Panc1 (cell line): ENCODE measurements at regions not wholly inside any gene's neighbourhood (a gene's known extent, or its start where the extent isn't known, plus 50 kb on each side); places are given as distances from the start of the nearest gene placed in this dataset.

Experiments used
- ATAC-seq: fragments of 200-7000 bp; cut with Tn5 transposase; 2 replicates; pipeline ENCODE4 v1.9.1; 2020; ENCODE audit warnings: mild to moderate bottlenecking, moderate library complexity
- BruUV-seq: library from RNA; stranded (reverse); fragments of 400-500 nt; replicated peaks from 2 replicates; lab custom pipeline; 2021; lab: Mats Ljungman, UMichigan
- CTCF ChIA-PET: fragments of 300-600 bp; sonication (Branson Sonifier 250); formaldehyde crosslinking; loops from one replicate; lab custom pipeline; 2022; ENCODE audit warnings: antibody characterized with exemption; lab: Charles Lee
- POLR2A ChIA-PET: fragments of 300-600 bp; sonication (Branson Sonifier 250); formaldehyde crosslinking; loops from one replicate; lab custom pipeline; 2022; ENCODE audit warnings: antibody characterized with exemption; lab: Charles Lee
- DNase-seq: peaks from one replicate; pipeline ENCODE4 v3.0.0-alpha.2; 2010; ENCODE audit warnings: low read depth, low spot score
- H3K27ac ChIP-seq: 2 replicates; pipeline ENCODE4 v1.5.1; 2011; ENCODE audit warnings: mild to moderate bottlenecking, low read length, inconsistent platforms
- H3K27me3 ChIP-seq: fragments of 200-500 bp; sonication (Bioruptor generic); 2 replicates; pipeline ENCODE4 v1.6.0; 2014; ENCODE audit warnings: low read length, inconsistent platforms; ENCODE audit not compliant: control insufficient read depth, insufficient read depth
- H3K36me3 ChIP-seq: fragments of 200-500 bp; sonication (Bioruptor generic); 2 replicates; pipeline ENCODE4 v1.5.1; 2014; ENCODE audit warnings: inconsistent platforms, mild to moderate bottlenecking, low read length, moderate library complexity; ENCODE audit not compliant: control insufficient read depth, insufficient read depth
- H3K4me1 ChIP-seq: 2 replicates; pipeline ENCODE4 v1.5.1; 2011; ENCODE audit warnings: inconsistent platforms, mild to moderate bottlenecking, low read length, moderate library complexity; ENCODE audit not compliant: control insufficient read depth, insufficient read depth
- H3K4me3 ChIP-seq, 2 experiments: 2 replicates each; pipeline ENCODE4 v1.5.1; 2011 to 2012; ENCODE audit warnings: low read depth in 2 of 2, low read length in 2 of 2, mild to moderate bottlenecking in 2 of 2, inconsistent platforms in 1 of 2, moderate library complexity in 1 of 2
- H3K9me3 ChIP-seq: fragments of 200-500 bp; sonication (Bioruptor generic); 2 replicates; pipeline ENCODE4 v1.5.1; 2014; ENCODE audit warnings: low read depth, mild to moderate bottlenecking, inconsistent platforms, low read length, moderate library complexity; ENCODE audit not compliant: control insufficient read depth, insufficient read depth
- POLR2AphosphoS5 ChIP-seq: IDR thresholded peaks from 2 replicates; pipeline ENCODE4 v1.6.1; 2012; ENCODE audit warnings: mild to moderate bottlenecking, low read depth, low read length, moderate library complexity
- SIN3A ChIP-seq: IDR thresholded peaks from 2 replicates; pipeline ENCODE4 v1.6.1; 2012; ENCODE audit warnings: low read depth, mild to moderate bottlenecking, low read length, moderate library complexity, borderline replicate concordance; ENCODE audit not compliant: insufficient read depth
- TCF7L2 ChIP-seq: IDR thresholded peaks from 2 replicates; pipeline ENCODE4 v1.6.1; 2011; ENCODE audit warnings: mild to moderate bottlenecking, low read depth, low read length, inconsistent platforms
- in situ Hi-C: cut with HindIII; loops from 2 replicates; pipeline ENCODE4 v1.10.0; 2016; ENCODE audit warnings: low sequenced_read_pairs, low pct_unique_long_range_greater_than_20kb
- intact Hi-C: fragments of 100-400 bp; cut with micrococcal nuclease; formaldehyde crosslinking; loops from one replicate; pipeline ENCODE4 v1.10.0; 2022; ENCODE audit not compliant: unreplicated experiment
- TF ChIP-seq, protein P1 (sequence below), 2 experiments: IDR thresholded peaks; 2 replicates each; pipeline ENCODE4 v1.6.1; 2011 to 2012; ENCODE audit warnings: low read depth in 2 of 2, control low read depth in 1 of 2, low read length in 1 of 2, mild to moderate bottlenecking in 1 of 2, moderate library complexity in 1 of 2; ENCODE audit not compliant: insufficient read depth in 1 of 2
- TF ChIP-seq, protein P2 (sequence below): fragments of 450-650 bp; IDR thresholded peaks from 2 replicates; pipeline ENCODE4 v1.5.1; 2017; ENCODE audit warnings: mild to moderate bottlenecking

DNA sequence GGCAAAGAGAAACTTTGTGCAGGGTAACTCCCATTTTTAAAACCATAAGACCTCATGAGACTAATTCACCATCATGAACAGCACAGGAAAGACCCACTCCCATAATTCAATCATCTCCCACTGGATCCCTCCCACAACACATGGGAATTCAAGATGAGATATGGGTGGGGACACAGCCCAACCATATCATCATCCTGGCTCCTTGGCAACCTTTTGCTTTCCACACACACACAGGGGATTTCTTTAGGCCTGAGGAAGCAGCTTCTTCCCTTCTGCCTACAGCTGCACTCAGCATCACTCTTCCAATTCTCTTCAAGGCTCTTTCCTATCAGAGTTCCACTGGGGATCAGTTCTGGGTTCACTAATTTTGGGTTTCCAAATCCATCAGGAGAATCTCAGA is 199.0 kb upstream of the CTBP2 start:
- TF ChIP-seq POLR2AphosphoS5 = no peak
- no peak for TF ChIP-seq TCF7L2
- no peak for TF ChIP-seq SIN3A
- TF ChIP-seq, protein P1, sequence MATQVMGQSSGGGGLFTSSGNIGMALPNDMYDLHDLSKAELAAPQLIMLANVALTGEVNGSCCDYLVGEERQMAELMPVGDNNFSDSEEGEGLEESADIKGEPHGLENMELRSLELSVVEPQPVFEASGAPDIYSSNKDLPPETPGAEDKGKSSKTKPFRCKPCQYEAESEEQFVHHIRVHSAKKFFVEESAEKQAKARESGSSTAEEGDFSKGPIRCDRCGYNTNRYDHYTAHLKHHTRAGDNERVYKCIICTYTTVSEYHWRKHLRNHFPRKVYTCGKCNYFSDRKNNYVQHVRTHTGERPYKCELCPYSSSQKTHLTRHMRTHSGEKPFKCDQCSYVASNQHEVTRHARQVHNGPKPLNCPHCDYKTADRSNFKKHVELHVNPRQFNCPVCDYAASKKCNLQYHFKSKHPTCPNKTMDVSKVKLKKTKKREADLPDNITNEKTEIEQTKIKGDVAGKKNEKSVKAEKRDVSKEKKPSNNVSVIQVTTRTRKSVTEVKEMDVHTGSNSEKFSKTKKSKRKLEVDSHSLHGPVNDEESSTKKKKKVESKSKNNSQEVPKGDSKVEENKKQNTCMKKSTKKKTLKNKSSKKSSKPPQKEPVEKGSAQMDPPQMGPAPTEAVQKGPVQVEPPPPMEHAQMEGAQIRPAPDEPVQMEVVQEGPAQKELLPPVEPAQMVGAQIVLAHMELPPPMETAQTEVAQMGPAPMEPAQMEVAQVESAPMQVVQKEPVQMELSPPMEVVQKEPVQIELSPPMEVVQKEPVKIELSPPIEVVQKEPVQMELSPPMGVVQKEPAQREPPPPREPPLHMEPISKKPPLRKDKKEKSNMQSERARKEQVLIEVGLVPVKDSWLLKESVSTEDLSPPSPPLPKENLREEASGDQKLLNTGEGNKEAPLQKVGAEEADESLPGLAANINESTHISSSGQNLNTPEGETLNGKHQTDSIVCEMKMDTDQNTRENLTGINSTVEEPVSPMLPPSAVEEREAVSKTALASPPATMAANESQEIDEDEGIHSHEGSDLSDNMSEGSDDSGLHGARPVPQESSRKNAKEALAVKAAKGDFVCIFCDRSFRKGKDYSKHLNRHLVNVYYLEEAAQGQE (IDR thresholded peaks at IDR 0.05; ENCODE audit: insufficient read depth in 1 of 2, low read depth in 2 of 2, low read length in 1 of 2) = no peak
- TF ChIP-seq, protein P2, sequence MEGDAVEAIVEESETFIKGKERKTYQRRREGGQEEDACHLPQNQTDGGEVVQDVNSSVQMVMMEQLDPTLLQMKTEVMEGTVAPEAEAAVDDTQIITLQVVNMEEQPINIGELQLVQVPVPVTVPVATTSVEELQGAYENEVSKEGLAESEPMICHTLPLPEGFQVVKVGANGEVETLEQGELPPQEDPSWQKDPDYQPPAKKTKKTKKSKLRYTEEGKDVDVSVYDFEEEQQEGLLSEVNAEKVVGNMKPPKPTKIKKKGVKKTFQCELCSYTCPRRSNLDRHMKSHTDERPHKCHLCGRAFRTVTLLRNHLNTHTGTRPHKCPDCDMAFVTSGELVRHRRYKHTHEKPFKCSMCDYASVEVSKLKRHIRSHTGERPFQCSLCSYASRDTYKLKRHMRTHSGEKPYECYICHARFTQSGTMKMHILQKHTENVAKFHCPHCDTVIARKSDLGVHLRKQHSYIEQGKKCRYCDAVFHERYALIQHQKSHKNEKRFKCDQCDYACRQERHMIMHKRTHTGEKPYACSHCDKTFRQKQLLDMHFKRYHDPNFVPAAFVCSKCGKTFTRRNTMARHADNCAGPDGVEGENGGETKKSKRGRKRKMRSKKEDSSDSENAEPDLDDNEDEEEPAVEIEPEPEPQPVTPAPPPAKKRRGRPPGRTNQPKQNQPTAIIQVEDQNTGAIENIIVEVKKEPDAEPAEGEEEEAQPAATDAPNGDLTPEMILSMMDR = no peak
- ATAC-seq (no peak), DNase-seq (no peak)
- ChIA-PET CTCF (no interaction called here), POLR2A (no interaction called here)
- BruUV-seq = no TSS peak
- no peaks in the 10 kb centered on the region for H3K9me3 ChIP-seq
- H3K36me3 ChIP-seq = no peaks in the 10 kb centered on the region
- intact Hi-C loops (loop anchor here (5.0 kb wide), 1 partner anchor 197 kb away; the partner anchor contains the start of gene CTBP2), in situ Hi-C loops (no loop called here)
- H3K27me3 ChIP-seq = peaks cover 10% of the 10 kb centered on the region
- no peaks in the 10 kb centered on the region for H3K4me1 ChIP-seq
- no peak overlapping the region for H3K4me3 ChIP-seq
- H3K27ac ChIP-seq = no peak overlapping the region

DNA sequence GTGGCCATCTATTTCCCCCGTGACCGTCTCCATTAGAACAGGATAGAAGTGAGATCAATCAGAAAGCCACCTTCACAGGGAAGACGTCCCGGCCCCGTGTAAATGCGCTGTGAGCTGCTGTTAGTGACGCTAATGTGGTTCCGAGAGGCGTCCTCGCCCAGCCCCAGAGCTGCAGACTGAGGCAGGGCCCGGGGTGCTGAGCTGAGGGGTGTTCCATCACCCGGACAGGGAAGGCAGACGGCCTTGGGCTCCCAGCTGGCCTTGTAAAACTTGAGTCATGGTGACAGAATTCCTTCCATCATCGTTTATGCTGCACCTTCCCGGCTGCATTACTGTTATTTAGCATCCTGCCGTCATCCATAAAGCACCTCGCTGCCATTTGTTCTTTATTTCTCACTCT is 195.3 kb upstream of the CTBP2 start:
- H3K9me3 ChIP-seq = no peaks in the 10 kb centered on the region
- H3K27ac ChIP-seq = no peak overlapping the region
- no peak for TF ChIP-seq TCF7L2
- TF ChIP-seq POLR2AphosphoS5 = no peak
- no peak for TF ChIP-seq SIN3A
- TF ChIP-seq, protein P1 (IDR thresholded peaks at IDR 0.05; ENCODE audit: insufficient read depth in 1 of 2, low read depth in 2 of 2, low read length in 1 of 2) = no peak
- no peaks in the 10 kb centered on the region for H3K36me3 ChIP-seq
- ChIA-PET CTCF (no interaction called here), POLR2A (no interaction called here)
- peaks cover 12% of the 10 kb centered on the region; the same call in 1 of the 2 replicates for H3K27me3 ChIP-seq
- no TSS peak for BruUV-seq
- no peaks in the 10 kb centered on the region for H3K4me1 ChIP-seq
- DNase-seq (no peak), ATAC-seq (no peak)
- in situ Hi-C loops = no loop called here
- intact Hi-C loops = loop anchor here (5.0 kb wide), 1 partner anchor 193 kb away; the partner anchor contains the start of gene CTBP2
- H3K4me3 ChIP-seq = no peak overlapping the region
